Epithelial cell of esophagus (primary cell): ENCODE measurements at regions not wholly inside any gene's neighbourhood (a gene's known extent, or its start where the extent isn't known, plus 50 kb on each side); places are given as distances from the start of the nearest gene placed in this dataset.

Experiments used
- DNase-seq: peaks from one replicate; pipeline ENCODE4 v3.0.0; 2010; ENCODE audit warnings: low read depth
- H3K4me3 ChIP-seq: 2 replicates; pipeline ENCODE4 v1.5.1; 2011; ENCODE audit warnings: mild to moderate bottlenecking, low read length, control low read depth
- TF ChIP-seq, protein P1 (sequence below): IDR thresholded peaks from 2 replicates; pipeline ENCODE4 v1.5.1; 2011; ENCODE audit warnings: low read depth, mild to moderate bottlenecking, low read length, control low read depth, inconsistent platforms; ENCODE audit not compliant: insufficient read depth; ENCODE audit errors: missing control alignments

DNA sequence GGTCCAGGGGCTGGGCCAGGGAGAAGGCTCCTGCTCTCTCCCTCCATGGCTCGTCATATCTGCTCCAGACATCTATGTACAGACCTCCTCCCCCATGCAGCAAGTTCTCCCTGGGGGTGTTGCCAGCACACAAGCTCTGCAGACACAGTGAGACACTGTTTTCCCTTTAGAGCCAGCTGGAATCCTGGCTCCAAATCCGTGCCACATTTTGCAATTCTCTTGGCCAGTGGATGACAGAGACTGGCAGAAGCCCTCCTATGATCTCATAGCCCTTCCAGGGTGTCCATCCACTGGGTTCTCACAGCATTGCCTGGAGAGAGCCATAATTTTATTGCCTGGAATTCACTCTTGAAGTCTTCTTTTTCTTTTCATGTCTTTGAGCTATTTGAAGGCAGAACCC is 203.9 kb downstream of the TLE3 start:
- TF ChIP-seq, protein P1, sequence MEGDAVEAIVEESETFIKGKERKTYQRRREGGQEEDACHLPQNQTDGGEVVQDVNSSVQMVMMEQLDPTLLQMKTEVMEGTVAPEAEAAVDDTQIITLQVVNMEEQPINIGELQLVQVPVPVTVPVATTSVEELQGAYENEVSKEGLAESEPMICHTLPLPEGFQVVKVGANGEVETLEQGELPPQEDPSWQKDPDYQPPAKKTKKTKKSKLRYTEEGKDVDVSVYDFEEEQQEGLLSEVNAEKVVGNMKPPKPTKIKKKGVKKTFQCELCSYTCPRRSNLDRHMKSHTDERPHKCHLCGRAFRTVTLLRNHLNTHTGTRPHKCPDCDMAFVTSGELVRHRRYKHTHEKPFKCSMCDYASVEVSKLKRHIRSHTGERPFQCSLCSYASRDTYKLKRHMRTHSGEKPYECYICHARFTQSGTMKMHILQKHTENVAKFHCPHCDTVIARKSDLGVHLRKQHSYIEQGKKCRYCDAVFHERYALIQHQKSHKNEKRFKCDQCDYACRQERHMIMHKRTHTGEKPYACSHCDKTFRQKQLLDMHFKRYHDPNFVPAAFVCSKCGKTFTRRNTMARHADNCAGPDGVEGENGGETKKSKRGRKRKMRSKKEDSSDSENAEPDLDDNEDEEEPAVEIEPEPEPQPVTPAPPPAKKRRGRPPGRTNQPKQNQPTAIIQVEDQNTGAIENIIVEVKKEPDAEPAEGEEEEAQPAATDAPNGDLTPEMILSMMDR = no peak
- no peak for DNase-seq
- no peak overlapping the region for H3K4me3 ChIP-seq

DNA sequence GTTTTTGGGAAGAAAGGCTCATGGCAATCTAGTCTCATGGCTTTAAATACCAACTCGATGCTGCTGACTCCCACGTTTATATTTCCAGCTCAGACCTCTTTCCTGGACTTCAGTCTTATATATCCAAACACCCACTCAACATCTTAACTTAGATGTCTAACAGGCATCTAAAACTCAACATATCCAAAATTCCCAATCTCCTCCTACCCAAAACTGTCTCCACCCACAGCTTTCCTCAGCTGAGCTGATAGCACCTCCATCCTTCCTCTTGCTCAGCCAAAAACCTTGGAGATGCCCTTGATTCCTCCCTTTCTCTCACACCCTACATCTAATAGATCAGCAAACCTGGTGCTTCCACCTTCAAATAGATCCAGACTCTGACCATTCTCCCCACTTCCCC is 202.5 kb downstream of the TLE3 start:
- DNase-seq = no peak
- no peak overlapping the region for H3K4me3 ChIP-seq
- TF ChIP-seq, protein P1 = no peak

DNA sequence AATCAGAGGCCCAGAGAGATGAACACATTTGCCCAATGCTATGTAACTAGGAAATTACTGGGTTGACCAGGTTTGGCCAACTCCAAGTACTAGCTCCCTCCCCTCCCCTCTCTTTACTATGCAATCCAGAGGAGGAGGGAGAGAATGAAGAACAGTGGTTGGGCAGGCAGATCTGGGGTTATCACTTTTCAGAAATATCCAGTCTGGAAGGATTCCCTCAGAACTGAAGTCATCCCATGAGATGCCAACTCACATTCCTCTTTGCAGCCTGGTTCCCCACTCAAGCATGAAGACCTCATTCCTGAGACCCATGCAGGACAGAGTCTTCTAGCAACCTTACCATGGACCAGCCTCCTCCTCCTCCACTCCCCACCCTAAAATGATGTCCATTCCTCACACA is 201.1 kb downstream of the TLE3 start:
- H3K4me3 ChIP-seq = no peak overlapping the region
- TF ChIP-seq, protein P1 = no peak
- no peak for DNase-seq

DNA sequence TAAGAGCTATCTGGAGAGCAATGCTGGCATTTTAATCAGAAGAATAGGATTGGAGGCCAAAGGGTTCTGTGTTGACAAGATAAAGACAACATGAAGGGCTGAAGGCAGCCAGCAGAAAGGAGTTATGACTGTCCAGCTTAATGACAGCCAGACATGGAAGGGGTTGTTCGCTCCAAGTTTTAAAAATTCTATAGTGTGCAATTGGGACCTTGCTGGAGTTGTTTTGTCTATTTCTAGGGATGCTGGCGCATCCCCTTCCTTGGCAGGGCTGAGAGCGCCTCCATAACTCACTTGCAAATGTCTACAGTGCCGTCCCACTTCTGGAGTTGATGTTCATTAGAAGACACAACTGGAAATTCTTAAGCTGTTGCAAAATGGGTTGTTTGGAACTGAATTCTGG is 200.7 kb downstream of the TLE3 start:
- DNase-seq = no peak
- TF ChIP-seq, protein P1 = no peak
- no peak overlapping the region for H3K4me3 ChIP-seq

DNA sequence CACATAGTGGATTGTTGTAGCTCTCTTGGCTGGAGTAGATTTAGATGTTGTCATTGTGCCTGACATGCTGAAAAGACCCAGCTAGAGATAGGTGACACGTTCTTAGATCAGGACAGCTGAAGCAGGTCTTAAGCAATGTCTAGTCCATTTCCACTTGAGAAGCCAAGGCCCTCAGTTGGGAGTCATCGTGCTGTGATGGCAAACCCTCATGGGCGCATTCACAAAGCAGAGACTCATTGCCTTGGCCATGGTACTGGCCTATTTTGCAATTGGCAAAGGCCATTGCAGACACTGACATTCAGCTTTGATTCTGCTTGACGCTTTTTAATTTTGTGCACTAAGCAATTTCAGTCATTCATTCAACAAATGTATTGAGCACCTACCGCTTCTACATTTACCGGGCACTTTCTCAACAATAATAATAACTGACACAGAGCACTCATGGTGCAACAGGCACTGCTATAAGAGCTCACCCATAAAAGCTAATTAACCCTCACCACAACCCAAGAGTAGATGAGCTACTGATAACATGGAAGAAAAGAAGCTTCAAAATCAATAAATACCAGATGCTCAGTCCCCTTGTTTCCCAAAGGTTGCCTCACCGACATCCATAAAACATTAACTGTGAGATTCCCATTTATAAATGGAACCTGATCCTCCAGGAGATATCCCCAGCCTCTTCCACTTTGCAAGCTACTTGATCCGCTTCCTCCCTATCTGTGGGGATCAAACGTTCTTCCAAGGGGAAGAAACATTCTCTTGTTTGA is 200.1 kb downstream of the TLE3 start:
- no peak for DNase-seq
- H3K4me3 ChIP-seq = no peak overlapping the region
- TF ChIP-seq, protein P1 = no peak

DNA sequence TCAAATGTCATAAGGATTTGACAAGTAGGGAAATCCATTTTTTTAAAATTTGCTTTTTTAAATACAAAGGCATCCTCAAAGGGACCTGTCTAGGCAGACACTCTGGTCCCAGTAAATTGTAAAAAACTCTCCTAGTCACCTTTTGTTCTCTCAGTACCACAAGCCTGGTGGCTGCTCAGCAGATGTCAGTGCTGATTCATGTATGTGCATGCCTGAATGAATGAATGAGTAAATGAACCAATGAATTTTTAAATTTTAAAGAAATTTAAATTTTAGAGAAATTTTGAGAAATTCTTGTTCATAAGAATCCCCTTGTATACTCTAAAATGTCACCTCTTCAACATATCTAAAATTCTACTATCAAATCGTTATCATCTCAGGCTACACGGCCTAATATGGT is 199.5 kb downstream of the TLE3 start:
- TF ChIP-seq, protein P1 = no peak
- H3K4me3 ChIP-seq = no peak overlapping the region
- no peak for DNase-seq
